HCT116 (cell line): ENCODE measurements at regions not wholly inside any gene's neighbourhood (a gene's known extent, or its start where the extent isn't known, plus 50 kb on each side); places are given as distances from the start of the nearest gene placed in this dataset.
"Not testable (repeated sequence)": the region's sequence is repeated elsewhere in the genome, so short reads cannot be mapped to it uniquely, and the experiment has no call there.

Experiments used
- ATAC-seq: fragments of 200-7000 bp; cut with Tn5 transposase; 2 replicates; pipeline ENCODE4 v1.9.1; 2020; ENCODE audit warnings: mild to moderate bottlenecking, moderate library complexity
- BruUV-seq: library from RNA; stranded (reverse); fragments of 400-500 nt; replicated peaks from 2 replicates; lab custom pipeline; 2021; lab: Mats Ljungman, UMichigan
- CTCF ChIA-PET: fragments of 300-600 bp; sonication (Branson Sonifier 250); formaldehyde crosslinking; loops from one replicate; lab custom pipeline; 2021; ENCODE audit warnings: antibody characterized with exemption; lab: Charles Lee
- POLR2A ChIA-PET: fragments of 300-600, 350-600 bp; sonication (Branson Sonifier 250); formaldehyde crosslinking; loops from one replicate; lab custom pipeline; 2021; ENCODE audit warnings: antibody characterized with exemption; lab: Charles Lee
- RAD21 ChIA-PET, 2 experiments: fragments of 300-600 bp; sonication (Branson Sonifier 250); formaldehyde crosslinking; loops; one replicate each; lab custom pipeline; 2023; ENCODE audit warnings: low total read pairs in 2 of 2; ENCODE audit not compliant: uncharacterized antibody in 2 of 2, unreplicated experiment in 2 of 2, low non-redundant PET in 1 of 2; lab: Charles Lee
- DNase-seq: peaks from one replicate; pipeline ENCODE4 v3.0.0-alpha.2; 2010; ENCODE audit warnings: low read depth, low spot score
- H2AFZ ChIP-seq: fragments of 200-600 bp; shearing (Covaris generic), sonication (generic); 2 replicates; pipeline ENCODE4 v1.6.1; 2017; ENCODE audit warnings: low read depth, mixed run types, mixed read lengths, antibody characterized with exemption, low read length; ENCODE audit not compliant: poor library complexity, severe bottlenecking
- H3K27ac ChIP-seq: 2 replicates; pipeline ENCODE4 v1.5.1; 2012; ENCODE audit warnings: low read depth, low read length
- H3K27me3 ChIP-seq: fragments of 200-600 bp; sonication (generic); 2 replicates; pipeline ENCODE4 v1.6.1; 2016; ENCODE audit warnings: mixed run types, low read length, mixed read lengths; ENCODE audit not compliant: insufficient read depth
- H3K36me3 ChIP-seq, 2 experiments: fragments of 200-500 bp in 1 of 2; fragments of 200-600 bp in 1 of 2; sonication (Bioruptor generic) in 1 of 2; sonication (generic) in 1 of 2; 2 replicates each; pipeline versions ENCODE4 v1.5.1 to v1.6.1; 2014 to 2016; ENCODE audit warnings: low read length in 2 of 2, inconsistent platforms in 1 of 2, mixed read lengths in 1 of 2, mixed run types in 1 of 2; ENCODE audit not compliant: insufficient read depth in 2 of 2, control insufficient read depth in 1 of 2
- H3K4me1 ChIP-seq, 2 experiments: fragments of 200-600 bp in 1 of 2; sonication (generic) in 1 of 2; 2 replicates each; pipeline versions ENCODE4 v1.5.1 to v1.6.1; 2012 to 2017; ENCODE audit warnings: low read length in 2 of 2, inconsistent platforms in 1 of 2, mild to moderate bottlenecking in 1 of 2, mixed read lengths in 1 of 2, mixed run types in 1 of 2, moderate library complexity in 1 of 2; ENCODE audit not compliant: insufficient read depth in 2 of 2, control insufficient read depth in 1 of 2
- H3K4me2 ChIP-seq: fragments of 200-600 bp; sonication (generic); 2 replicates; pipeline ENCODE4 v1.6.1; 2017; ENCODE audit warnings: mixed run types, low read length, mixed read lengths
- H3K4me3 ChIP-seq, 2 experiments: fragments of 200-600 bp in 1 of 2; sonication (generic) in 1 of 2; replicated peaks in 1 of 2; 2 replicates each; pipeline ENCODE4 v1.5.1; 2011 to 2016; ENCODE audit warnings: low read length in 2 of 2, control low read depth in 1 of 2, low read depth in 1 of 2, mild to moderate bottlenecking in 1 of 2, mixed read lengths in 1 of 2, mixed run types in 1 of 2
- H3K79me2 ChIP-seq: fragments of 200-600 bp; sonication (generic); 2 replicates; pipeline ENCODE4 v1.6.1; 2017; ENCODE audit warnings: mild to moderate bottlenecking, mixed run types, low read length, moderate library complexity, mixed read lengths; ENCODE audit not compliant: insufficient read depth
- H3K9ac ChIP-seq: fragments of 200-600 bp; sonication (generic); 2 replicates; pipeline ENCODE4 v1.6.1; 2016; ENCODE audit warnings: low read length, mixed read lengths
- H3K9me2 ChIP-seq: fragments of 200-600 bp; sonication (generic), shearing (Covaris generic); 2 replicates; pipeline ENCODE4 v1.6.1; 2017; ENCODE audit warnings: mixed run types, mild to moderate bottlenecking, moderate library complexity; ENCODE audit not compliant: insufficient read depth
- H3K9me3 ChIP-seq, 2 experiments: fragments of 200-500 bp in 1 of 2; fragments of 200-600 bp in 1 of 2; sonication (Bioruptor generic) in 1 of 2; sonication (generic) in 1 of 2; 2 replicates each; pipeline ENCODE4 v1.6.1; 2014 to 2017; ENCODE audit warnings: low read length in 2 of 2, mixed read lengths in 2 of 2, inconsistent platforms in 1 of 2, low read depth in 1 of 2, mild to moderate bottlenecking in 1 of 2, mixed run types in 1 of 2, moderate library complexity in 1 of 2; ENCODE audit not compliant: control insufficient read depth in 1 of 2, insufficient read depth in 1 of 2
- H4K20me1 ChIP-seq: fragments of 200-600 bp; sonication (generic), shearing (Covaris generic); 2 replicates; pipeline ENCODE4 v1.6.1; 2017; ENCODE audit warnings: mixed run types, mild to moderate bottlenecking, moderate library complexity; ENCODE audit not compliant: insufficient read depth
- ATF3 ChIP-seq: IDR thresholded peaks from 2 replicates; pipeline ENCODE4 v1.6.1; 2012
- CEBPB ChIP-seq: IDR thresholded peaks from 2 replicates; pipeline ENCODE4 v1.6.1; 2012; ENCODE audit warnings: low read depth
- ELF1 ChIP-seq: IDR thresholded peaks from 2 replicates; pipeline ENCODE4 v1.6.1; 2012; ENCODE audit warnings: low read depth, borderline replicate concordance
- FOSL1 ChIP-seq: IDR thresholded peaks from 2 replicates; pipeline ENCODE4 v1.6.1; 2012; ENCODE audit warnings: low read depth
- RAD21 ChIP-seq: IDR thresholded peaks from 2 replicates; pipeline ENCODE4 v1.6.1; 2012; ENCODE audit warnings: low read depth, mild to moderate bottlenecking
- REST ChIP-seq: IDR thresholded peaks from 2 replicates; pipeline ENCODE4 v1.6.1; 2012; ENCODE audit warnings: low read depth
- SP1 ChIP-seq: IDR thresholded peaks from 2 replicates; pipeline ENCODE4 v1.6.1; 2012; ENCODE audit warnings: low read depth
- intact Hi-C: fragments of 100-400 bp; cut with micrococcal nuclease; formaldehyde crosslinking; loops from 2 replicates; pipeline ENCODE4 v1.10.0; 2022

DNA sequence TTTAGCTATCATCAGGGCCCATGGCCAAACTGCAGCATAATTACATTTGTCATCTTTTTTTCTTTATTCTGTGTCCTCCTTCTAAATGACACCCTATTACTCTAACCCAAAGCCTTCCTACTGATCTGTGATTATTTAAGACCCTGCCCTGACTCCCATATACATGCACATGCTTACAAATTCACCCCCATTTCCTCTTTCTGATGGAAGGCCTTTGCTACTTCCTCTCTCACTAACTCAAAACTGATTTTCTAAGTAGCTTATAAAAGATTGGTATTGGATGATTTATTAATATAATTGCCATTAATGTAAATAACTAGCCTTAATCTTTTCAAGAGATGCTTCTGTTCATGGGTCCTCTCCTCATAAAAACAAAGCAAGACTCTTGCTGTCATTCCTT, 179.2 kb downstream of the EDEM1 start:
- Histone ChIP-seq H3K4me3 (no peak overlapping the region), H3K9me3 (no peaks in the 10 kb centered on the region), H3K9ac (no peak overlapping the region), H3K9me2 (no peaks in the 10 kb centered on the region), H3K4me2 (no peak overlapping the region), H3K27me3 (no peaks in the 10 kb centered on the region), H3K36me3 (no peaks in the 10 kb centered on the region), H3K4me1 (no peaks in the 10 kb centered on the region), H4K20me1 (no peaks in the 10 kb centered on the region), H2AFZ (no peak overlapping the region), H3K79me2 (no peaks in the 10 kb centered on the region), H3K27ac (no peak overlapping the region)
- no peak for ATAC-seq
- RAD21 ChIA-PET = no interaction called here
- no peak for TF ChIP-seq RAD21
- TF ChIP-seq REST = no peak
- TF ChIP-seq ELF1 = no peak
- no peak for TF ChIP-seq SP1
- TF ChIP-seq ATF3 = no peak
- TF ChIP-seq FOSL1 = no peak
- TF ChIP-seq CEBPB = no peak
- intact Hi-C loops = no loop called here
- no TSS peak for BruUV-seq
- CTCF ChIA-PET = no interaction called here
- DNase-seq = no peak
- POLR2A ChIA-PET = no interaction called here

- H3K27ac ChIP-seq, H3K27me3 ChIP-seq, DNase-seq, RAD21 ChIA-PET, H3K9ac ChIP-seq, H3K4me3 ChIP-seq, H3K4me1 ChIP-seq, H3K36me3 ChIP-seq, H4K20me1 ChIP-seq, H3K4me2 ChIP-seq, BruUV-seq, H3K9me2 ChIP-seq, POLR2A ChIA-PET, H3K9me3 ChIP-seq, intact Hi-C loops, CTCF ChIA-PET, ATAC-seq, H3K79me2 ChIP-seq, H2AFZ ChIP-seq: not testable (repeated sequence)
Observed at GRCh38 chr3:5371555-5371954, 184.0 kb downstream of the EDEM1 start.
